Uterus (tissue), 2 donors: ENCODE measurements at regions not wholly inside any gene's neighbourhood (a gene's known extent, or its start where the extent isn't known, plus 50 kb on each side); places are given as distances from the start of the nearest gene placed in this dataset.

ENCODE experiments used
- POLR2A ChIP-seq, 2 donors: fragments of 450-650 bp; IDR thresholded peaks; one replicate each; pipeline ENCODE4 v1.6.1; 2016; ENCODE audit warnings: antibody characterized with exemption in 2 of 2, mild to moderate bottlenecking in 1 of 2, moderate library complexity in 1 of 2
- TF ChIP-seq, protein P1 (sequence below), 4 experiments: fragments of 200-600 bp in 2 of 4; fragments of 450-650 bp in 2 of 4; sonication (generic) in 2 of 4; IDR thresholded peaks; one replicate each; pipeline ENCODE4 v1.5.1; 2016 to 2019; ENCODE audit warnings: antibody characterized with exemption in 4 of 4, mild to moderate bottlenecking in 2 of 4, moderate library complexity in 1 of 4

DNA sequence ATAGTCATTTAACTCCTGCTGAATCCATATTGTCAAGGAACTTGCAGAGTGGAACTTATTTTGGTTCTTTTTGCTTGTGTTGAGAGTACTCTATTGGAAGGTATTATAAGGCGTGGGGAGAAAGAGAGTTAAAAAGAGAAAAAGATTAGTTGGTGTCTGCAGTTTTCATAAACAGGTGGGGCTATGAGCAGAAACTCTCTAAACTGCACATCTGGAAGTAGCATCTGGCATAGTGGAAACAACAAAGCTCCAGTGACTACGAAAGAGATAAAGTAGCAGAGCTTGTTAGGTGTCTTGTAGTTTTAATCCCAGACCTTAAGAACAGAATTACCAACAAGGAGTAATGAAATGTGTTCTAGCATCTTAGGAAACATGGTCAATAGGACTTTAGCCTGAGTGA is 148.8 kb upstream of the SGO1 start:
- TF ChIP-seq, protein P1, sequence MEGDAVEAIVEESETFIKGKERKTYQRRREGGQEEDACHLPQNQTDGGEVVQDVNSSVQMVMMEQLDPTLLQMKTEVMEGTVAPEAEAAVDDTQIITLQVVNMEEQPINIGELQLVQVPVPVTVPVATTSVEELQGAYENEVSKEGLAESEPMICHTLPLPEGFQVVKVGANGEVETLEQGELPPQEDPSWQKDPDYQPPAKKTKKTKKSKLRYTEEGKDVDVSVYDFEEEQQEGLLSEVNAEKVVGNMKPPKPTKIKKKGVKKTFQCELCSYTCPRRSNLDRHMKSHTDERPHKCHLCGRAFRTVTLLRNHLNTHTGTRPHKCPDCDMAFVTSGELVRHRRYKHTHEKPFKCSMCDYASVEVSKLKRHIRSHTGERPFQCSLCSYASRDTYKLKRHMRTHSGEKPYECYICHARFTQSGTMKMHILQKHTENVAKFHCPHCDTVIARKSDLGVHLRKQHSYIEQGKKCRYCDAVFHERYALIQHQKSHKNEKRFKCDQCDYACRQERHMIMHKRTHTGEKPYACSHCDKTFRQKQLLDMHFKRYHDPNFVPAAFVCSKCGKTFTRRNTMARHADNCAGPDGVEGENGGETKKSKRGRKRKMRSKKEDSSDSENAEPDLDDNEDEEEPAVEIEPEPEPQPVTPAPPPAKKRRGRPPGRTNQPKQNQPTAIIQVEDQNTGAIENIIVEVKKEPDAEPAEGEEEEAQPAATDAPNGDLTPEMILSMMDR (IDR thresholded peaks at IDR 0.05) = no peak
- TF ChIP-seq POLR2A (IDR thresholded peaks at IDR 0.05) = no peak
